HG03432 (cell line): ENCODE measurements at regions not wholly inside any gene's neighbourhood (a gene's known extent, or its start where the extent isn't known, plus 50 kb on each side); places are given as distances from the start of the nearest gene placed in this dataset.
"Not testable (repeated sequence)": the region's sequence is repeated elsewhere in the genome, so short reads cannot be mapped to it uniquely, and the experiment has no call there.

ENCODE experiments used
- ATAC-seq: cut with Tn5 transposase; IDR thresholded peaks from one replicate; pipeline ENCODE4 v1.9.1; 2021; ENCODE audit warnings: mild to moderate bottlenecking, moderate library complexity; ENCODE audit not compliant: unreplicated experiment

DNA sequence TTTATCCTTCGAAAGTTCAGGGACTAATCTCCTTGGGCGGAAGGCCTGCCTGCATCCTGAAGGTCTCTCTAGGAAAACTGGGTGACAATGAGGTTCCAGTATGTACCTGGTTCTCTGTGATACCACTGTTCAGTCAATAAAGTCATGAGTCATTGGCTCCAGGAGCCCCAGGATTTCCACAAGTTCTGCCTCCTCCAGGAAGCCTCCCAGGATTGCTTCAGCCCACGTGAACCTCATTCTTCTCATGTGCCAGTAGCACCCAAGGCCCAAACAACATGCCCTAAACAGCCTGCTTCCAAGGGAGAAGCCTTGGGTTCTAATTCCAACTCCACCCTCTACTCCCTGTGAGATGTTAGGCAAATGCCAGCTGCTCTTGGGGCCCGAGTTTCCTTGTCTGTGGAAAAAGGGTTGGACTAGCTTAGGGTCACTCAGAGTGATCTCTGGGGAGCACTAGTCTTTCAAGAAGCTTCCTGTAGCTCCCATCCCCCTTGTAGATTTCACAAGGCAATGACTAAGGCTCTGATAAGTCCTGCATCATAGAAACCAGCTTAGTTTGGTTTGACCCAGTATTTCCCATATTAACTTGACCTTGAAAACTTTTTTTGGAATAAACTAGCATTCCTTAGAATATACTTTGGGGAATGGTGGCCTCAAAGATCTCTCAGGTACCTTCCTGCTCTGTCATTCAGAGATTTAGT is 118.3 kb upstream of the ATP2B2 start:
- no peak for ATAC-seq

DNA sequence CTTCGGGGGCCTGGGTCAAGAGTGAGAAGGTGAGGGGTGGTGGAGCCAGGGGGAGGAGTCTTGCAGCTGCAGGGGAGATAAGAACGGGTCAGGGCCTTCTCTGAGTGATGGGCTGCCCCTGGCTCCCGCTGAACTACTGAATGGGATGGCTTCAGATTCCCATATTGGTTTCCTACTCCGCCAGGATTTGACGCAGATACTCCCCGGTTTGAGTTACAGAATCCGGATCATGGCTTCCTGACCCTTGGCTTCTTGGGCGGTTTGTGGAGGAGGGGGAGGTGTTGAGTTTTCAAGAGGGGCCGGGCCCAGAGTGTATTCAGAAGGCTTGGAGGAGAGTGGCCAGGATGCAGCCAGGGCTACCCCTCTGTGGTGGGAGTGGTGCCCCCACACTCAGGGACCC is 119.9 kb upstream of the ATP2B2 start:
- ATAC-seq, result no peak

DNA sequence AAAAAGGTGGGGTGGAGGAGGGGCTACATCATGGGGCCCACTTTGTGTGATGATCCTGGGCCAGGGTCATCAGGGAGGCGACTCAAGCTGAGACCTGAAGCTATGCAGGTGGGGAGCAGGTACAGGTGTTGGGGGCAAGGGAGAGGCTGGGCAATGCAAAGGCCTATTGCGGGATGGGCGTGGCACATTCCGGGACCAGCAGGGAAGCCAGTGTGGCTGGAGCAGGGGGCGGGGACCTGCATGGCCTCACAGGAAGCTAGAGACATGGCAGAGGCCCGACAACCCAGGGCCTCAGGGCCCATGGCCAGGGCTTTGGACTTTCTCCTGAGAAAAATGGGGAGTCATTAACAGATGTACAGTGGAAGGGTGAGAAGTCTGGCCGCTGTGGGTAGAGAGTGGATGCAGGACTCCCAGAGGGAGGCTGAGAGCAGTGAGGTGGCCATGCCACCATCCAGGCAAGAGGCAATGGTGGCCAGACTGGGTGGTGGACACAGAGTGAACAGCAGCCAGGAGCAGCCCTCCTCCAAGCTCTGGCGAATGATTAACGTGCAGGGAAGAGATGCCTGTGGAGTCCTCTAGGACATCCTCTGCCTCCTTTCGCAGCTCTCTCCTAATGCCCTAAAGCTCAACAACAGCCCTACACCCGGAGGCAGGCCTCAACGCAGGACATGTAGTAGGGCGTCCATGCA is 122.6 kb upstream of the ATP2B2 start:
- no peak for ATAC-seq

DNA sequence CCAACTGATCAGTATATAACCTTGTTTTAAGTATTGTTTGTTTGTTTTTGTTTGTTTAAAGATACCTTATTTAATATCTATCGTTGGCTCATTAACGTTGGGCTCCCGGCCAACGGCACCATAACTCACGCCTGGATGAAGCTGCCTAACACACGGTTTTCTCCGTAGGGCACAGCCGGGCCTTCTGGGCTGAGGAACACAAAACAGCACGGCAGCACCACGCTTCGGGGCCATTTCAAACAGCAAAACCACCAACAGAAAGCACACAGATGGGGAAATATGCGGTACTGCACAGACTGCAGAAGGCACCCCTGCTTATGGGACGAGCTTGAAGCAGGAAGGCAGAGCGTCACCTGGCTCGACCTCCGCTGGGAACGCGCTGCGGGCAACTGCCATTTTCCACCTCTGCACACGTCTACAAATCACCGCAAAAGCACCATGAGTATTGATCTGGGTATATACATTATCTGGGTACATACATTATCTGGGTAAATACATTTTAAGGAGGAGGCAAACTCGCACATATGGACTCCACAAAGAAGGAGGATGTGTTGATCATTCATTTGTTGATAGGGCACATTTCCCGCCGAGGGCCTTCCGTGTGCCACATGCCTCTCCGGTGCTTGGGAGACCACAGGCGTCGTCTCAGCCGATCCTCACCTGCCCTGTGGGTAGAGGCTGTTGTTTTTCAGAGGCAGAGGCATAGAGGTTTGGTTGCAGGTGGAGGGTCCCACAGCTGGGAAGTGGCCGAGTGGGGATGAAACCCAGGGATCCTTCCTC is 123.7 kb upstream of the ATP2B2 start:
- ATAC-seq, result no peak

DNA sequence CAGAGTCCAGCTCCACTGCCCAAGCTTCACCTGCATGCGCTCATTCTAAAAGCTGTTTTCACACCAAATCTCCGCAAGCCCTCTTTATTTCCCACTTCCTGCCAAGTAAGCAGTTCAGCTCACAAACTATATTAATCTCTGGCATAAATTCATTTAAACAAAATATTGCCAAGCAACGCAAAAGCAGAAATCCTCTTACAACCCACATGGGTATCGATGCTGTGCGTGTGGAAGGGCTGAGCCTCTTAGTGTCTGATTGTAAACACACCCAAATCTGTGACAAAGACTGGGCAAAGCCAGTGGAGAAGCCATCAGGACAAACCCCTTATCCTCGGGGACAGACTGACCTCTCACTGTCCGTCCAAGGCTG is 124.3 kb upstream of the ATP2B2 start:
- no peak for ATAC-seq

DNA sequence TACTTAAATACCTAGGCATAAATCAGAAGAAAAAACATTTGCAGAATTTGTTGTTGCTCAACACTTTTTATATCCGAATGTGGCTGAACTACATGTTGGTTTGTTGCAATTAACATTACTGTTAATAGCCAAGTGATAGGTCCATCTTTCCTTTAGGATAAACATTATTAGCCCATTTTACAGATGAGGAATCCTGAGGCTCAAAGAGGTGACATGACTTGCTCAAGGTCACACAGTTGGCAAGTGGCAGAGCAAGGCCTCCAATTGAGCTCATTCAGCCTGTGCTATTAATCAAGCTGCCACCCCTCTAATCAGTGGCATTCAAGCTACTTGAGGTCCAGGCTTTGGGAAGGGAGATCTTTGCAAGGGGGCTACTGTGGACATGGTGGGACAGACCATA is 125.8 kb upstream of the ATP2B2 start:
- no peak for ATAC-seq

DNA sequence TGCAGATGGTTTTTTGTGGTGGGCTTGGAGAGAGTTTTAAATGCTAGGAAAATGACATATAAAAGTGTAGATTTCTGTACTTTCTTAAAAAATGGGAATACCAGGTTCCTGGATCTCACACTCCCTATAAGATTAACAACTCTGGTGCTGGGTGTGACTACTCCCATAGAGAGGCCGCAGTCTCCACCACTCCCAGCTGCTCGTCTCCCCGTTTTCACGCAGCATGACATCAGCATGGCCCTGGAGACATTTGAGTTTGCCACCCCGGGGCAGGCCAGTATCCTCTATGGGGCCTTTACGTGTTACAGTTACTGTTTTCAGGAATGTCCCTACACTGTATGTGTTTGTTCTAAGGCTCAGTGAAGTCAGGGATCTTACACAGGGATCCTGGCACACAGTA is 126.7 kb upstream of the ATP2B2 start:
- ATAC-seq, result no peak

DNA sequence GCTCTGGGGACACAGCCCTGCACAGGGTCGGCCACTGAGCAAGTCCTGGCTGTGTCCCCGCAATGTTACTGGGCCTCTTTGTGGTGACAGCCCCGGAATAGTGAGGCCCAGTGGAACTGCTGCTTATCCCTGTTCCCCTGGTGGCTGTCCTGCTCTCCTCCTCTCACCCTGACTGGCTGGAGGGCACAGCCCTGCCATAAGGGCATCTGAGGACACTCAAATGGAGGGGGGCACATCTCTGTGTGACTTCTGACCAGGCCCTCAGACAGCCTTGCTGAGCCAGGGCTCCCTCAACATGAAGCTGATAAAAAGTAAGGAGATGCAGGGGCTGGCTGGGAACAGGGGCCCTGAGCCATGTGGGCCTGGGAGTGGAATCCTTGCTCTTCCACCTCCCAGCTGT is 127.4 kb upstream of the ATP2B2 start:
- no peak for ATAC-seq

DNA sequence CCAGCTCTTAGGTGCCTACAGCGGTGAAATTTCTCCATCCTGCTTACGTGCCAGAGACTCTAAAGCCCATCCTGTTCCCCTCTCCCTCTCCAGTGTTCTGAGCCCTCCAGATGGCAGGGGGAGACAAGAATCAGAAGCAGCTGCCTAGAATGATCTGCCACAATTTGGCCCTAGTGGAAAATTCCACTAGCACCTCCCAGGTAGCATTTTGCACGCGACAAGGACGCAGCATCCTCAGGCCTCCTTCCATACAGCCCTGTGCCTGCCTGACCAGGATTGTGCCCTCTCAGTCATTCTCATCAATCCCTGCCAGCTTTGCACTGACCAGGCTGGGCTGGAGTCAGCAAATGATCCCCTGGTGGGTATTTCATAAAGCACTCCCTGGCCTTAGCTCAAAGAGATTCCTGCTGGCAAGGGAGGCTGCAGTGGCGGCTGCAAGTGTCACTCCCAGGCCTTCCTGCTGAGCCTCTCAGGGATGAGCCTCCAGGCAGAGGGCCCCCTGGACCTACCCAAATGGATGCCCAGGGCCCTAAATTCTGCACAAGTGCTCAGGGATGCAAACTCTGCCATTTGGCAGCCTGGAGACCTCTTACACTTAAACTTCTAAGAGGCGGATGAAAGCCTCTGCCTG is 130.2 kb upstream of the ATP2B2 start:
- ATAC-seq, result no peak

DNA sequence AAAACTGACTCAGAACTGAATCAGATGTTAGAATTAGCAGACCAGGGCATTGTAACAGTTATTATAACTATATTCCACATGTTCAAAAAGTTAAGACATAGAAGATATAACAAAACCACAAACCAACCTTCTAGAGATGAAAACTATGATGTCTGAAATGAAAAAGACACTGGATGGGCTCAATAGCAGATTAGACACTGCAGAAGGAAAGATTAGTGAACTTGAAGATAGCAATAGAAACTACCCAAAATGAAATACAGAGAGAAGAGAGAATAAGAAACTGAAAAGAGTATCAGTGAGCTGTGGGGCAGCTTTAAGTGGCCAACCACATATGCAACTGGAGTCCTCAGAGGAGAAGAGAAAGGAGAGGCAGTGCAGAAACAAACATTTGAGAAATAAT is 132.0 kb upstream of the ATP2B2 start:
- ATAC-seq, result no peak

DNA sequence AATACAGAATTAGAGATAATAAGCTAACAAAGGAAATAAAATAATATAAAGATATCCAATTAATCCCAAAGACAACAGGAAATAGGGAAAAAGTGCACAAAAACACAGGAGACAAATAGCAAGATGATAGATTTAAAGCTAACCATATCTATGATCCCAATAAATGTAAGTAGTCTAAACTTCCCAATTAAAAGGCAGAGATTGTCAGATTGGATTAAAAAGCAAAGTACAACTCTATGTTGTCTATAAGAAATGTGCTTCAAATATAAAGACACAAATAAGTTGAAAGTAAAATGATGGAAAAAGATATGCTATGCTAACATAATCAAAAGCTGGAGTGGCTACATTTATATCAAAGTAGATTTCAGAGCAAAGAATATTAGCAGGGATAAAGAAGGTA is 133.1 kb upstream of the ATP2B2 start:
- ATAC-seq, result no peak

DNA sequence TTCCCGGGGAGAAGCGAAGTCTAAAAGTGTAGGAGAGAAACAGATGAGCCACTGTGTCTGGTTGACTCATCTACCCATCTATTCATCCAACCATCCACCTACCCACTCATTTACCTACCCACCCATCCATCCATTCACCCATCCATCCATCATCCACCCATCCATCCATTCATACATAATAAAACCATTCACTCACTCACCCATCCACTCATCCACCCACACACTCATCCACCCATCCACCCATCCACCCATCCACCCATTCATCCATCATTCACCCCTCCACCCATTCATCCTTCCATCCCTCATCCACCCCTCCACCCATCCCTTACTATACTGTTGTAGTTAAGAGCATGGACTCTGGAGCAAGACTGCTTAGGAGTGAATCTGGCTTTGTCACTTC is 136.4 kb upstream of the ATP2B2 start:
- no peak for ATAC-seq

DNA sequence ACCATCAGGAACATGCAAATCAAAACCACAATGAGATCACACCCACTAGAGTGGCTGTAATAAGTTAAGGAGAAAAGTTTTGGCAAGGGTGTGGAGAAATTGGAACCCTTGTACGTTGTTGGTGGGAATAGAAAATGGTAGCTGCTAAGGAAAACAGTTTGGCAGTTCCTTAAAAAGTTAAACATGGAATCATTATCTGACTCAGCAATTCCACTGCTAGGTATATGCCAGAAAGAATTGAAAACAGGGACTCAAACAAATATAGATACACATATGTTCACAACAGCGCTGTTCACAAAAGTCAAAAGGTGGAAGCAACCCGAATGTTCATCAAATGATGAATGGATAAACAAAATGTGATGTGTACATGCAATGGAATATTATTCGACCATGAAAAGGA is 138.8 kb upstream of the ATP2B2 start:
- ATAC-seq, result no peak

DNA sequence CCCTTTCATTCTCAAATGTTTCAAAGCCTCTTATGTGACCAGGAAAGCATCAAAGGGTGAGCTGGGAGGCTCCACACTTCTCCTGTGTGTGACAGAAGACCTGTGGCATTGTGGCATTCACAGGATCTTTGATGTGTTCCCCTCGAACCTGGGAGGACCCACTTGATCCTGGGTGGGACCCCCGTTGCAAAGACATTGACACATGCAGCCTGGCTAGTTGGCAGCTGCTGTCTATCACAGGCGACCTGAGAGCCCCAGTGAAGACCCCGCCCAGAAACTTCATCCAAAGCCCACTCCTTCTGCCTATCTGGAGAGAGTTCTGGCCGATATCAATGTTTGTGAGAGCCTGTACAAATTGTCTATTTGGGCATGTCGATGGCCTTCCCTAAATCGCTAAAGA is 140.4 kb upstream of the ATP2B2 start:
- no peak for ATAC-seq

DNA sequence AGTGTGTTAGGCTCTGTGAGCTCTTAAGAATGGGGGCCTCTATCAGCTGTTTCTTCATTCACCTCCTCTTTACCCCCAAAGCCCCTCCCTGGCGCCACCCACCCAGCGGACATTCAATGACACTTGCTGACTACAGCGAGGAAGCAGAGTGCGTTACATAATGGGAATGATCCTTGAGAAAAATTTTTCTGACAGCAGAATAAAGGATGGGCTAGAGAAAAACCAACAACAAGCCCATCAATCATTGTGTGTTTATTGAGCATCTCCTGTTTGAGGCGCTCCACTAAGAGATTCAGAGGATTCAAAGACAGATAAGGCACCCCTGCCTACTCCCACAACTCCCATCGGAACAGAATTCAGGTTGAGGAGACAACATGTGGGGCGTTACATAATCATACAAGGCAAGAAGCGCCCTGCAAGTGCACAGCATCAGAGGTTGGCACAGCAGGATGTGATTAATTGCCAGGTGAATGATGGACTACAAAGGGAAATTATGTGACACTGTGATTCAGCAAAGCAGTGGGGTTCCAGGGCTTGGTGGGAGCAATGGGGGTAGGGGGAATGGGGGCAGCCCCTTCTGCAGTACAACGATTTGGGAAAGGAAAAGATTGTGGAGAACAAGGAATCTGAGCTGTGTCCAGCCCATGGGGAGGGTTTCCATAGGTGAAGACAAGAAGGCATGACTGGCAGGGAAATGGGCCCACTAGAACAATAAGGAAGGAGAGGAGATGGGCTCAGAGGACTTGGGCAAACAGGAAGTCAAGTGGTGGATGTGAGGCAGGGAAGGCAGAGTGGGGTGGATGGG is 141.3 kb upstream of the ATP2B2 start:
- no peak for ATAC-seq

DNA sequence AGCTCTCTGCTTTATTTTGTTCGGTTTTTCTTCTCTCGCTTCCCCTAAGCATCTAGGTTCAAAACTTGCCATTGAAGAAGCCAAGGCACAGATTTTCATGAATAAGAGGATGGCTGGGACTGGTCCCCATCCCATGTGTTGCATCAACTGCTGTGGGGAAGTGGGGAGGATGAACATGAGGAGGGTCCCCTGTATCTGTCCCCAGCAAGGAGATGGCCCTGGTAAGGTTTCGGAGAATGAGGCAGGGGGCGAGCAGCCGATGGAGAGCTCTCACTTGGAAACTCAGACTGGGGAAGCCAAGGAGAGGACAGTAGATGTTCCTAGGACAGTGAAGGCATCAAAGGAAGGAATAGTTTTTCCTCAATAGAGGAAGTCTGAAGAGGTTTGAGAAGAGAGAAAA is 142.0 kb upstream of the ATP2B2 start:
- ATAC-seq, result no peak

DNA sequence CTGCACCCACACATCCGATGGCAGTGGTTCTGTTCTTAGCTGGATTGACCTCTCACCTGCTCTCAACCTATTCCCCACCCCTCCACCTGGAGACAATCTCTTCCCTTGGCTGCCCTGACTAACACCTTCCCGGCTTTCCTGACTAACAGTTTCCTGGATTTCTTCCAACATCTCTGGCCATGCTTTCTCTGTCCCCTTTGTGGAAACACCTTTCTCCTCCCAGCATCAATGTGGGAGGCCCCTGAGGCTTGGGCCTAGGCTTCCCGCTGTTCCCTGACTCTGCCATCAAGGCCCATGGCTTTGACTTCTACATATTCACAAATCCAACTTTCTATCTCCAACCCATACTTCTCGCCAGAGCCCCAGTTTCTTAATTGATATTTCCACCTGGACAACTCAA is 142.8 kb upstream of the ATP2B2 start:
- no peak for ATAC-seq

DNA sequence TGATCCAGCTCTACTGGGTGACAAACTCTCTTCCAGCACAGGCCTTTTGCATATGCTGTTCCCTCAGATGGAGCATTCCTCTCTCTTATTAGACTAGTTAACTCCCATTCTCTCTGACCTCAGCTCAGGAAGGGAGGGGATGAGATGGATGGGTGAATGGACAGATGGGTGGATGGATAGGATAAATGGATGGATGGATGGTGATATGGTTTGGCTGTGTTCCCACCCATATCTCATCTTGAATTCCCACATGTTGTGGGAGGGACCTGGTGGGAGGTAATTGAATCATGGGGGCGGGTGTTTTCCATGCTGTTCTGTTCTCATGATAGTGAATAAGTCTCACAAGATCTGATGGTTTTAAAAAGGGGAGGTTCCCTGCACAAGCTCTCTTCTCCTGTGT is 144.1 kb upstream of the ATP2B2 start:
- ATAC-seq, result not testable (repeated sequence)

DNA sequence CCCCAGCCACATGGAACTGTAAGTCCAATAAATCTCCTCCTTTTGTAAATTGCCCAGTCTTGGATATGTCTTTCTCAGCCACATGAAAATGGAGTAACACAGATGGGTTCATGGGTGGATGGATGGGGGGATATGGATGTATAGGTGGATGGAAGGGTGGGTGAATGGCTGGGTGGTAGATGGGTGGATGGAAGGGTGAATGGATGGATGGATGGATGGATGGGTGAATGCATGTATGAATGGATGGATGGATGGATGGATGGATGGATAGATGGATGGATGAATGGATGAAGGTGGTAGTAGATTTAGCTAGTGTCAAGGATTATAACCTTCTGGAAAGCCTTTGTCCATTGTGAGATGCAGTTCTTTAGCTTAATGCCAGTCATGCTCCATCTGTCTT is 146.1 kb upstream of the ATP2B2 start:
- no peak for ATAC-seq

DNA sequence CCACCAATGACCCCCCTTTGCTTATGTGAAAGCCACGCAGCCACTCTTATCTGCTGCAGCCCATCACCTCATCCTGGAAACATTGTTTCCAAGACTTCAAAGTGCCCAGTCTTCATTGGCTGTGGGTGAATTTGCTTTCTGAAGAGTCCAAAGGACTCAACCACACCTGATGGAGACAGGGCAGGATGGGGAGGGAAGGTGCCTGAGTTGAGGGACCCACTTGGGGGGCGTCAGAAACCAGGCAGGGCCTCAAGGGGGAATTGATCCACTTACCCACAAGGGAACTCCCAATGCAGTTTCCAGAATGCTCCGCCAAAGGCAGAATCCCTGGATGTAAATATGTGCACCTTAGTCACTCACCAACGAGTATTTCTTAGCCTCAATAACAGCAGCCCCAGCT is 147.9 kb upstream of the ATP2B2 start:
- no peak for ATAC-seq
